ENCODE measurements at regions not wholly inside any gene's neighbourhood (a gene's known extent, or its start where the extent isn't known, plus 50 kb on each side); places are given as distances from the start of the nearest gene placed in this dataset.

GRCh38 chr11:28471537-28471936 lies 363.3 kb downstream of the METTL15 start (continued):
- TF ChIP-seq TSHZ2 (CRISPR knock-in tag; IDR thresholded peaks at IDR 0.05) = no peak
- no peak for TF ChIP-seq GLIS3 (CRISPR knock-in tag; IDR thresholded peaks at IDR 0.05)
- TF ChIP-seq, protein P1, sequence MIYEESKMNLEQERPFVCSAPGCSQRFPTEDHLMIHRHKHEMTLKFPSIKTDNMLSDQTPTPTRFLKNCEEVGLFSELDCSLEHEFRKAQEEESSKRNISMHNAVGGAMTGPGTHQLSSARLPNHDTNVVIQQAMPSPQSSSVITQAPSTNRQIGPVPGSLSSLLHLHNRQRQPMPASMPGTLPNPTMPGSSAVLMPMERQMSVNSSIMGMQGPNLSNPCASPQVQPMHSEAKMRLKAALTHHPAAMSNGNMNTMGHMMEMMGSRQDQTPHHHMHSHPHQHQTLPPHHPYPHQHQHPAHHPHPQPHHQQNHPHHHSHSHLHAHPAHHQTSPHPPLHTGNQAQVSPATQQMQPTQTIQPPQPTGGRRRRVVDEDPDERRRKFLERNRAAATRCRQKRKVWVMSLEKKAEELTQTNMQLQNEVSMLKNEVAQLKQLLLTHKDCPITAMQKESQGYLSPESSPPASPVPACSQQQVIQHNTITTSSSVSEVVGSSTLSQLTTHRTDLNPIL (CRISPR knock-in tag; IDR thresholded peaks at IDR 0.05; ENCODE audit: low read depth) = no peak

GRCh38 chr11:28470180-28470579 lies 362.0 kb downstream of the METTL15 start:
- ATAC-seq = no peak
- TF ChIP-seq OSR1 (CRISPR knock-in tag; IDR thresholded peaks at IDR 0.05) = no peak
- no peak for TF ChIP-seq RARB (CRISPR knock-in tag; IDR thresholded peaks at IDR 0.05)
- no peak for TF ChIP-seq POU6F1 (CRISPR knock-in tag; IDR thresholded peaks at IDR 0.05; ENCODE audit: borderline replicate concordance, low read depth)
- TF ChIP-seq ARNTL (CRISPR knock-in tag; IDR thresholded peaks at IDR 0.05; ENCODE audit: borderline replicate concordance, low read depth) = no peak
- no peak for TF ChIP-seq GLIS3 (CRISPR knock-in tag; IDR thresholded peaks at IDR 0.05)
- TF ChIP-seq SNAI2 (CRISPR knock-in tag; IDR thresholded peaks at IDR 0.05) = no peak
- TF ChIP-seq ISL1 (CRISPR knock-in tag; IDR thresholded peaks at IDR 0.05) = no peak
- no peak for TF ChIP-seq BACH2 (CRISPR knock-in tag; IDR thresholded peaks at IDR 0.05; ENCODE audit: borderline replicate concordance)
- no peak for TF ChIP-seq CSDC2 (CRISPR knock-in tag; IDR thresholded peaks at IDR 0.05)

DNA sequence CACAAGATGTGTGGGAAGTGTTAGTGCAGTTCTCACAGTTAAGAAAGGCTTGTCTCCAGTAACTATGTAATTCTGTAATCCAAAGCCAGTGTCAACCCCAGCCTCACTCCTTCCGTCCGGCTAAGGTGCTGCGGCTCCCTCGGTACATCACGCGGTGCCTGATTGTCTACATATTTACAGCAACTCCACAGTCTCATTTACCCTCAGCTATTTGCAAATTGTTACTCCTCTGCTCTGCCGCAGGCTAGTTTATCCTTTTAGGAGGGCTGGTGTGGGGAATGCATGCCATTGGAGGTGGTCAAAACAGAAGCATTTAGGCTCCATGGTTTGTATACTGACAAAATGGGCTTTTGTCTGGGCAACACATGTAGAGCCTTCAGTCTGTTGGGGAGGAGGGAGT lies 358.3 kb downstream of the METTL15 start:
- TF ChIP-seq, protein P1 (CRISPR knock-in tag; IDR thresholded peaks at IDR 0.05; ENCODE audit: low read depth) = no peak
- no peak for TF ChIP-seq PATZ1 (CRISPR knock-in tag; IDR thresholded peaks at IDR 0.05; ENCODE audit: borderline replicate concordance)
- TF ChIP-seq ZFP30 (CRISPR knock-in tag; IDR thresholded peaks at IDR 0.05) = no peak
- no peak for TF ChIP-seq TCF4 (CRISPR knock-in tag; IDR thresholded peaks at IDR 0.05; ENCODE audit: borderline replicate concordance)
- TF ChIP-seq ZC3H10 (CRISPR knock-in tag; IDR thresholded peaks at IDR 0.05) = no peak
- TF ChIP-seq ZNF70 (CRISPR knock-in tag; IDR thresholded peaks at IDR 0.05) = no peak
- TF ChIP-seq ESRRG (CRISPR knock-in tag; IDR thresholded peaks at IDR 0.05) = no peak
- TF ChIP-seq CSDC2 (CRISPR knock-in tag; IDR thresholded peaks at IDR 0.05) = no peak
- no peak for TF ChIP-seq RARB (CRISPR knock-in tag; IDR thresholded peaks at IDR 0.05)
- TF ChIP-seq PPARA (CRISPR knock-in tag; IDR thresholded peaks at IDR 0.05; ENCODE audit: borderline replicate concordance) = no peak
- TF ChIP-seq ISL1 (CRISPR knock-in tag; IDR thresholded peaks at IDR 0.05) = no peak
- no peak for TF ChIP-seq SNAI2 (CRISPR knock-in tag; IDR thresholded peaks at IDR 0.05)
- no peak for TF ChIP-seq ARNTL (CRISPR knock-in tag; IDR thresholded peaks at IDR 0.05; ENCODE audit: borderline replicate concordance, low read depth)
- no peak for TF ChIP-seq POU6F1 (CRISPR knock-in tag; IDR thresholded peaks at IDR 0.05; ENCODE audit: borderline replicate concordance, low read depth)
- no peak for ATAC-seq
